Suppressor macrophage (primary cell): ENCODE measurements at regions not wholly inside any gene's neighbourhood (a gene's known extent, or its start where the extent isn't known, plus 50 kb on each side); places are given as distances from the start of the nearest gene placed in this dataset.

Experiments used
- DNase-seq, 4 experiments: peaks; one replicate each; pipeline ENCODE4 v3.0.0-alpha.2; 2020 to 2022

DNA sequence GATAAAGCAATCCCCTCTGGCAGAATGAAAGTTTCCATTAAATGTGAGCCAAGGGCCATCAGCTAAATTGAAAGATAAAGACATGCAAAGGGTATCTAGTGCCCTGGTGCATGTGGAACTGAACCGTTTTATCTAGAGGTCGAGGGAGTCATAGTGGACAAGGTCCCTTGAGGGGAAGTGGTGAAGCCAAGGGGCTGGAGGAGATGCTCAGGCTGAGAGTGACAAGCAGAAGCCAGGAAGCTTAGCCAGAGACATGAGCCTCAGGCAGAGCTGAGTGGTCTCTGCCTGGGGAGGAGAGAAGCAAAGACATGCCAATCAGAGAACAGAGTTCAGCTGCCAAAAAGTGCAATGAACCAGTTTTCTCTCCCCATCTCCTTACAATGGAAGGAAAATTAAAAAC, 68.1 kb upstream of the SLC10A2 start:
- no peak for DNase-seq

DNA sequence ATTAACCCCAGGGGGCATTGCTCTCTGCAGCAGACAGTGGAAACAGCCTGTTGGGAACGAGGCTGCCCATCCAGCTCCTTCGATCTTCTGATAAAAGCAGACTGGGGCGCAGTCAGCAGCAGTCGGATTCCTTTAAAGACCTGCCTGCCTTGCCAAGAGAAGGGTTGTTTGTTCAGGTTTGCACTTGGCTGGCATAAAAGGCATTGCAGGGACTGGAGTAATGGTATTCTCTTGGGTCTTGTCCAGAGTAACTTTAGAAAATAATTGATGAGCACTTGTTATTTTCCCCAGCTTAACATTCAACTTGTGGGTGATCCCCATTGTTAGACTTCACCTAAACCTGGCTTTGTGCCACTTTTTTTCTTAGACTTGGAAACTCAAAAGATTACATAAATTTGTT, 67.3 kb upstream of the SLC10A2 start:
- DNase-seq: no peak

DNA sequence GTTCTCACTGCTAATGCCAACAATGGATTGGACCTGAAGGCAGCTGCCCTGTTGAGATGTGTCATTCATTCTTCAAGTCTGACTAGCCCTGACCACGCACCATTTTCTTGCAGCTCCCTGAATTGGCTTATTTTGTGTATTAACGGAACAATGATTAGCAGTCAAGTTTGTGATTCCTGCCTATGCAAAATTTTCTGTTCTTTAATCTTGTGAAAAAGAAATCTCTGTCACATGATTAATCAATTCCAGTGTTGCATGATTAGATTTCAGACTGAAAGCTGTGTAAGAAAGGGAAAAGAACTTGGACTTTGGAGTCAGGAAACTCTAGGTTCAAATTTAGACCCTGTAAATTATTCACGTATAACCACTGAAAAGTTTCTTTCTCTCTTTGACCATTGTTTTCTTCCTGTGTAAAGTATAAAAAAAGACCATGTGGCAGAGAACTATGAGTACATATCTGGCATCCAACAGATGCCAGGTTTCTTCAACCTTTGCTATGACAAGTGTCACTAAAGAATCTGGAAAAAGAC, 64.5 kb upstream of the SLC10A2 start:
- no peak for DNase-seq

DNA sequence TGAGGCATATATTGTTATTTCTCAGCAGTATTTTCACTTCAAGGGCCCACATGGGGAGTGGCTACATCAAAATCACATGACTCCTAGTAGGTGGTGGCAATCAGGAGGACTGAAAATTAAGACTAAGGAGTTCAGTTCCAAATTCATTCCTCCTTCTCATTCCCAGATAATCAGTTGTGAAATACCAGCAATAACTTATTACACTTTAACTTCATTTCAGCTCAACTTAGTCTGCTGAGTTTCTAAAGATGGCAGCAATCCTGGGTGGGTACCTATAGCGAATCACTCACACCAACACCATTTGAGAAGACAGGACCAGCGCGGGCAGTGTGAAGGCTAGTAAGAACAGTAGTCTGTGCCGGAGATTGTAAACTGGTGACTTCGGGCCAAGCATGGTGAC, 63.9 kb upstream of the SLC10A2 start:
- DNase-seq: no peak
